Activated B cell treated with CpG ODN at 0.5 μM for 24 hours (primary cell): ENCODE measurements at regions not wholly inside any gene's neighbourhood (a gene's known extent, or its start where the extent isn't known, plus 50 kb on each side); places are given as distances from the start of the nearest gene placed in this dataset.

Experiments
- ATAC-seq: fragments of 200-7000 bp; cut with Tn5 transposase; one replicate; pipeline ENCODE4 v1.10.0; 2021; ENCODE audit warnings: low read depth, mild to moderate bottlenecking, moderate library complexity
- CTCF ChIA-PET: fragments of 350-600 bp; sonication (Branson Sonifier 250); formaldehyde crosslinking; loops from one replicate; lab custom pipeline; 2021; ENCODE audit warnings: antibody characterized with exemption; lab: Charles Lee
- POLR2A ChIA-PET: fragments of 350-600 bp; sonication (Branson Sonifier 250); formaldehyde crosslinking; loops from one replicate; lab custom pipeline; 2021; ENCODE audit warnings: antibody characterized with exemption; lab: Charles Lee
- DNase-seq: peaks from one replicate; pipeline ENCODE4 v3.0.0; 2022
- H3K27ac Mint-ChIP-seq: one replicate; pipeline ENCODE4 v1.8.0; 2020; ENCODE audit warnings: mixed read lengths
- H3K27me3 Mint-ChIP-seq: one replicate; pipeline ENCODE4 v1.8.0; 2021; ENCODE audit warnings: mixed read lengths
- H3K36me3 Mint-ChIP-seq: one replicate; pipeline ENCODE4 v1.8.0; 2021; ENCODE audit warnings: low read depth, mixed read lengths
- H3K4me1 Mint-ChIP-seq: one replicate; pipeline ENCODE4 v1.8.0; 2021; ENCODE audit warnings: mixed read lengths
- H3K4me3 Mint-ChIP-seq: one replicate; pipeline ENCODE4 v1.8.0; 2020; ENCODE audit warnings: mild to moderate bottlenecking, mixed read lengths
- H3K9me3 Mint-ChIP-seq: one replicate; pipeline ENCODE4 v1.8.0; 2020; ENCODE audit warnings: mixed read lengths
- intact Hi-C: fragments of 100-400 bp; cut with micrococcal nuclease; formaldehyde crosslinking; loops from one replicate; pipeline ENCODE4 v1.15.1; 2024
- TF ChIP-seq, protein P1 (sequence below): fragments of 200-600 bp; IDR thresholded peaks from one replicate; pipeline ENCODE4 v1.8.0; 2022; ENCODE audit warnings: antibody characterized with exemption, mild to moderate bottlenecking

DNA sequence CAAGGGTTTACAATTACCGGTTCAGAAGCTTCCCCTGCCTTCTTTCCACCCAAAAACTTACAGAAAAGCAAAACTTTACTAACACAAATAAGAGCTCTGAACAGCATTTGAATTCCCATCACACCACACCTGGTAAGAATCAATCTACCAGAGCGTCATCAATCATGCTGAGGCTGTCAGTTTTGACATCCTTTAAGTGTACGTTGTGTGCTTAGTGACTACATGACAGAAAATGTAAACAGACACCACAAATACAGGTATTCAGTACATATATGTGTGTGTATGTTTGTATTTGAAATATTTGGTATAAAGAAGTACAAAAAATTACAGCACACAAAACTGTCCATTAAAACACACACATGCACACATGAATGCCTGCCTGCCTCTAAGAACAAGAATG lies 523.5 kb downstream of the TMEM182 start:
- H3K36me3 Mint-ChIP-seq, result no peaks in the 10 kb centered on the region
- intact Hi-C loops, result no loop called here
- no peaks in the 10 kb centered on the region for H3K4me1 Mint-ChIP-seq
- no peak overlapping the region for H3K27ac Mint-ChIP-seq
- DNase-seq, result no peak
- no peak overlapping the region for H3K4me3 Mint-ChIP-seq
- ATAC-seq, result no peak
- ChIA-PET POLR2A (no interaction called here), CTCF (no interaction called here)
- H3K27me3 Mint-ChIP-seq, result no peaks in the 10 kb centered on the region
- TF ChIP-seq, protein P1, sequence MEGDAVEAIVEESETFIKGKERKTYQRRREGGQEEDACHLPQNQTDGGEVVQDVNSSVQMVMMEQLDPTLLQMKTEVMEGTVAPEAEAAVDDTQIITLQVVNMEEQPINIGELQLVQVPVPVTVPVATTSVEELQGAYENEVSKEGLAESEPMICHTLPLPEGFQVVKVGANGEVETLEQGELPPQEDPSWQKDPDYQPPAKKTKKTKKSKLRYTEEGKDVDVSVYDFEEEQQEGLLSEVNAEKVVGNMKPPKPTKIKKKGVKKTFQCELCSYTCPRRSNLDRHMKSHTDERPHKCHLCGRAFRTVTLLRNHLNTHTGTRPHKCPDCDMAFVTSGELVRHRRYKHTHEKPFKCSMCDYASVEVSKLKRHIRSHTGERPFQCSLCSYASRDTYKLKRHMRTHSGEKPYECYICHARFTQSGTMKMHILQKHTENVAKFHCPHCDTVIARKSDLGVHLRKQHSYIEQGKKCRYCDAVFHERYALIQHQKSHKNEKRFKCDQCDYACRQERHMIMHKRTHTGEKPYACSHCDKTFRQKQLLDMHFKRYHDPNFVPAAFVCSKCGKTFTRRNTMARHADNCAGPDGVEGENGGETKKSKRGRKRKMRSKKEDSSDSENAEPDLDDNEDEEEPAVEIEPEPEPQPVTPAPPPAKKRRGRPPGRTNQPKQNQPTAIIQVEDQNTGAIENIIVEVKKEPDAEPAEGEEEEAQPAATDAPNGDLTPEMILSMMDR, result no peak
- H3K9me3 Mint-ChIP-seq, result peaks cover under 1% of the 10 kb centered on the region

DNA sequence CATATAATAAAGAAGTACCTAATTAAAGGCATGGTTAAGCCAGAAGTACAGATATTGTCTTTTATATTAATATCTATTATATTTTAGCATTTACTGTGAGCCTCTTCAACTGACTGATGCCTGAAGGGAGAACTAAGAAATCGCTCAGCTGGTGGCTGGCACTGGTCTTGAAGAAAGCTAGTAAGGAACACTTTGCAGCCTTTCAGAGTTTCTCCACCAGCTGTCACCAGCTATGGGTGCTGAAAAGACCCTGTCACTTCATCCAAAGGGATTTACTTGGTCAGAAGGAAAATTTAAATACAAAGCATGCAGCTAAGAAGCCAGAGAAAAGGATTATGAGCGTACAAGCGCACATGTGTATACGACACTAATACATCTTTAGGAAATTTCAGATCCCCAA lies 525.9 kb downstream of the TMEM182 start:
- POLR2A ChIA-PET, result no interaction called here
- DNase-seq (no peak), ATAC-seq (no peak)
- H3K4me3 Mint-ChIP-seq, result no peak overlapping the region
- no peaks in the 10 kb centered on the region for H3K4me1 Mint-ChIP-seq
- no peak overlapping the region for H3K27ac Mint-ChIP-seq
- no peaks in the 10 kb centered on the region for H3K36me3 Mint-ChIP-seq
- CTCF ChIA-PET, result no interaction called here
- TF ChIP-seq, protein P1, result no peak
- intact Hi-C loops, result no loop called here
- H3K27me3 Mint-ChIP-seq, result no peaks in the 10 kb centered on the region
- H3K9me3 Mint-ChIP-seq, result no peaks in the 10 kb centered on the region

DNA sequence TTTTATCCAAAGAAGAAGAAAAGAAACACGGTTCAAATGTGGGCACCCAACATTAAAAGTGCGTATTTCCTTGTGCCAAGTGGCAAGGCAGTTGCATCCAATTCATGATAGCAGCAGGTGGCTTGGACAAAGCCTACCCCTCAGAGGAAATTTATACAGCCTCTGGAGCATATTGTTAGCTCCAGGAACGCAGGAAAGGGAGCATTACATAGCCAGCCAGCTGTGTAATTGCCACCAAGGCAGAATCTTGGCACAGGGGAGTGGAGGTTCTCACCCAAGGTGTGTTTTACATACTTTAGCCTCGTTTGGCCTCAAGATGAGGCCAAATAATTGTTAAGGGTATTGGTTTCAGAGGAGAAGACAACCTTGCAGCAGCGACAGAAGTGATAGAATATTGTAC lies 526.9 kb downstream of the TMEM182 start:
- Mint-ChIP-seq H3K36me3 (no peaks in the 10 kb centered on the region), H3K27me3 (peaks cover 6% of the 10 kb centered on the region), H3K4me1 (no peaks in the 10 kb centered on the region), H3K4me3 (no peak overlapping the region), H3K27ac (no peak overlapping the region), H3K9me3 (no peaks in the 10 kb centered on the region)
- TF ChIP-seq, protein P1, result no peak
- POLR2A ChIA-PET, result no interaction called here
- CTCF ChIA-PET, result no interaction called here
- ATAC-seq (no peak), DNase-seq (no peak)
- intact Hi-C loops, result no loop called here

DNA sequence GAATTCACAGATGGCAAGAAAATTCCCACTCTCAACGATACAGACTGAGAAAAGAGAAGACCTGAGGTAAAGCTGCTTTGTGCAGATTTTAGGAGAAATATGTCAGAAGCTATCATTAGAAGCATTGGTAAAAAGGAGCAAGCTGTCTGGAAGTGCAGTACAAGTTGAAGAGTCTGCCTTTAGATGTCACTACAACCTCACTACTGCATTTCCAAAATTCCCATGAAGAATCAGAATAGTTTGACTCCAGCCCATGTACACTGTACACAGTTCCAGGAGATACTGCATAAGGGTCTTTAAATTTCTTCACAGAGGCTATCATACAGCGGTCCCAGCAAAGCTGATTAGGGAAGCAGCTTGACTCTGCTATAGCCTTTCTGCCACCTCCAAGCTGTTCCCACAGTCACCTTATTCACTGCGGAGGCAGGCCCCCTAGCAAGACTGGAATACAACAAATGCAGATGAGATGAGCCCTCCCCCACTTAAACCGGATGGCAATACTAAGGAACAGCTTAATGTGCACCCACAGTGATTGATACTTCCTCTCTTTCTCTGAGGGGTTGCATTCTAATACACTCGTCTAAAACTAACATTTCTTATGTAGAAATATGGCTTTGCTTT lies 527.4 kb downstream of the TMEM182 start:
- ATAC-seq (no peak), DNase-seq (no peak)
- no peak overlapping the region for H3K27ac Mint-ChIP-seq
- H3K9me3 Mint-ChIP-seq, result no peaks in the 10 kb centered on the region
- H3K4me1 Mint-ChIP-seq, result no peaks in the 10 kb centered on the region
- peaks cover 6% of the 10 kb centered on the region for H3K27me3 Mint-ChIP-seq
- H3K4me3 Mint-ChIP-seq, result no peak overlapping the region
- intact Hi-C loops, result no loop called here
- ChIA-PET POLR2A (no interaction called here), CTCF (no interaction called here)
- no peaks in the 10 kb centered on the region for H3K36me3 Mint-ChIP-seq
- TF ChIP-seq, protein P1, result no peak

DNA sequence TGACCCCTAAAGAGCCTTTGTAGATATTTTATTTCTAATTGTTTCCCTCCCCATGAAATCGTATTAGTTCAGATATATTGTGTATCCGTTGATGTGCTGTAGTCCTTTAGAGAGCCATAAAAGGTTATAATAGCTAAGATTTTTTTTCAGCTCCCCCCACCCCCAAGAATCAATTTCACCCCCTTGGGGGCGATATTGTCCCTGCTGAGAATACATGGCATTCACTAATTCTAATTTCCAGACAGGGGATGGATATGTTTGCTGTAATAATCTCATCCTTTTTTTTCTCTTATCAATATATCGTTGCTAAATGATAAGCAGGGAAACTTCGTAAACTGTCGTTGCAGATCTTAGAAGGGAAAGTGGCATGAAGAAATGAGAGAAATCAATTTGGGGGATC lies 530.7 kb downstream of the TMEM182 start:
- TF ChIP-seq, protein P1, result no peak
- no peaks in the 10 kb centered on the region for H3K4me1 Mint-ChIP-seq
- H3K4me3 Mint-ChIP-seq, result no peak overlapping the region
- H3K27me3 Mint-ChIP-seq, result peaks cover 6% of the 10 kb centered on the region
- ATAC-seq (no peak), DNase-seq (no peak)
- no peaks in the 10 kb centered on the region for H3K9me3 Mint-ChIP-seq
- ChIA-PET CTCF (no interaction called here), POLR2A (no interaction called here)
- intact Hi-C loops, result no loop called here
- H3K36me3 Mint-ChIP-seq, result no peaks in the 10 kb centered on the region
- H3K27ac Mint-ChIP-seq, result no peak overlapping the region
